GM12872 (cell line): ENCODE measurements at regions not wholly inside any gene's neighbourhood (a gene's known extent, or its start where the extent isn't known, plus 50 kb on each side); places are given as distances from the start of the nearest gene placed in this dataset.

ENCODE experiments used
- CTCF ChIP-seq: IDR thresholded peaks from 3 replicates; pipeline ENCODE4 v1.5.1; 2011; ENCODE audit warnings: low read depth, mild to moderate bottlenecking, low read length, moderate library complexity; ENCODE audit not compliant: insufficient read depth

DNA sequence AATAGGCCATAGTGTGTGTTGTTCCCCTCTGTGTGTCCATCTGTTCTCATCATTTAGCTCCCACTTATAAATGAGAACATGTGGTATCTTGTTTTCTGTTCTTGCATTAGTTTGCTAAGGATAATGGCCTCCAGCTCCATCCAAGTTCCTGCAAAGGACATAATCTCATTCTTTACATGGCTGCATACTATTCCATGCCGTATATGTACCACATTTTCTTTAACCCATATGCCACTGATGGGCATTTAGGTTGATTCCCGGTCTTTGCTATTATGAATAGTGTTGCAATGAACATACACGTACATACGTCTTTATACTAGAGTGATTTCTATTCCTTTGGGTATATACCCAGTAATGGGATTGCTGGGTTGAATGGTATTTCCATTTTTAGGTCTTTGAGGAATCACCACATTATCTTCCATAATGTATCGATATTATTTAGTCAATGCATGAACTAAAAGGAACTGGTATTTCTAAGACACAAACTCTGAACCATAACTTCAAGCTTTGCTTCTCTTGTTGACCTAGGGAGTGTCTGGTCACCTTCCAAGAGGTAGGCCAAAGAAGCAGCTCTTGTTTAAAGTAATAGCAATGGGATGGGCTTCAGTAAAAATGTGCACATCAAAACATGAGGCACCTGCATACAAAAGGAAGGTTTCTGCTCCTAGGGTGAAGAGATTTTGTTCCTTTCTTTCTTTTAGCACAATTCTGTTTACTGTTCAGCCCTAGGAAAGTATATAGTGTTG, 343.0 kb upstream of the ARID1B start:
- no peak for TF ChIP-seq CTCF

- no peak for TF ChIP-seq CTCF
These were observed 344.6 kb upstream of the ARID1B start for GRCh38 chr6:156432543-156432942.

- TF ChIP-seq CTCF: no peak
These were observed 346.8 kb upstream of the ARID1B start for GRCh38 chr6:156430386-156430785.

DNA sequence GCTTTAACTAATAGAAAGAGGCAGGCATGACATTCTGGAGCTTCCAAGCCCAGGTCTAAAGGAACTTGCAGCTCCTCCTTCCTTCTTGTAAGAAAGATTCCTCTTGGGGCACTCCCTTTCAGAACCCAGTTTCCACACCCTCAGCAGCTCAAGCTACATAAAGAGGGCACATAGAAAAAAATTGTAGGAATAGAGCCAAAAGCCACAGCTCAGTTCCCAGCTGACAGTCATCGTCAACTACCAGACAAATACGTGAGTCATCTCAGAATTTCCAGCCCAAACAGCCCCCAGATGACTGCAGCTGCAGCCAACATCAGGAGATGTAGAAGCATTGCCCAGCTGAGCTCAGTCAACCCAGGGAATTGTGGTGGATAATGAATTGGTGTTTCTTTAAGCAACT, 349.8 kb upstream of the ARID1B start:
- TF ChIP-seq CTCF: no peak

GRCh38 chr6:156425359-156426020, 351.7 kb upstream of the ARID1B start:
- TF ChIP-seq CTCF: no peak

DNA sequence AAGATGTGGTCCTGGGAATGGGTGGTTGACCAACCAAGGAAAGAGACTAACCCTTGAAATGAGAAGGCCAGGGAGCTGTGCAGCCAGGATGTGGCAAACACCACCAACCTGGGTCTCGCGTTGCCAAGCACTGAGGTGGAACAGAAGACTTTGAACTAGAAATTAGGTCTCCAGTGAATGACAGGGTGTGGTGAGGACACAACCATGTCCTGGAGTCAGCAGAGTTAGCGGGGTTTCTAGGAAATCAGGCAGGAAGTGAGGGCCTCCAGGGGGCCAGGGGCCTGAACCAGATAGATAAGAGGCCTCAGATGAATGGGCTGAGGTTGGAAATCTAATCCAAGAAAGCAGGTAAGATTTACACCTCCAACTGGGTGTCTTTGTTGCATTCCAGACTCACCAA, 353.3 kb upstream of the ARID1B start:
- no peak for TF ChIP-seq CTCF

DNA sequence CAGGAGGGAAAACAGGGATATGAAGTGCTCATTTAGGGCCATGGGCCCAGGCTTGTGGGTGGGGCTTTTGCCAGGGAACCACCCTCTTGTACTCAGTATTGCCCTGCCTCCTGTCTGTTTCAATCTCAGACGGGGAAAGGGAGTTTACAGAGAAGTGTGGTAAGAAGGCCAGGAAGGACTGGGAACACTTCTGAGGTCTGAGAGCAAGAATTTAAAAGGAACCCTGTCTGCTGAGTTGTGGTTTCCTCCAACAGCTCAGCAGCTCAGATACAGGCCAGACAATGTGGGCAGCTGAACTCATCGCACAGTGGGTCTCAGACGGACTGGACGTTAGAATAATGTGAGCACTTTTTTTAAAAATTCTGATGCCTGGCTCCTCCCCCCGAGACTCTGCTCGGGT, 354.1 kb upstream of the ARID1B start:
- no peak for TF ChIP-seq CTCF
